GM19239 (cell line): ENCODE measurements at regions not wholly inside any gene's neighbourhood (a gene's known extent, or its start where the extent isn't known, plus 50 kb on each side); places are given as distances from the start of the nearest gene placed in this dataset.

Source experiments
- DNase-seq: peaks from one replicate; pipeline ENCODE4 v3.0.0; 2011; ENCODE audit warnings: low spot score; ENCODE audit not compliant: insufficient read length
- FAIRE-seq: peaks from 2 replicates; lab custom pipeline; 2011; peaks lifted over from hg19 to GRCh38; lab: Jason Lieb, UNC

GRCh38 chr18:47604021-47604420 lies 326.4 kb downstream of the SMAD2 start:
- no peak for FAIRE-seq
- no peak for DNase-seq

DNA sequence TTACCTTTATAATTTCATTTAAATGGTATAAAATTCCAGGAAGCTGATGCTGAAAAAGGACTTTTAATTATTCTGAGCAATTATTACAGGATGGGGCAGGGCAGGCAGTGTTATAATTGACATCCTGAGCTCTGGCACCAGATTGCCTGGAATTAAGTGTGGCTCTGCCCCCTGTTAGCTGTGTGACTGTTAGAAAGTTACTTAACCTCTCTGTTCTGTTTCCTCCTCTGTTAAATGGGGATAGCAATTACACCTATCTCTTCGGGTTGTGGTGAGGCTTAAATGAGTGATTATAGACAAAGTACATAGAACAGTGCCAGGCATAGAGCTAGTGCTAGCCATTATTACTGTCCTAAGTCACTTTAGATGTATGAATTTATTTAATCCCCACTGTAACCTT lies 327.3 kb downstream of the SMAD2 start:
- DNase-seq: no peak
- no peak for FAIRE-seq

DNA sequence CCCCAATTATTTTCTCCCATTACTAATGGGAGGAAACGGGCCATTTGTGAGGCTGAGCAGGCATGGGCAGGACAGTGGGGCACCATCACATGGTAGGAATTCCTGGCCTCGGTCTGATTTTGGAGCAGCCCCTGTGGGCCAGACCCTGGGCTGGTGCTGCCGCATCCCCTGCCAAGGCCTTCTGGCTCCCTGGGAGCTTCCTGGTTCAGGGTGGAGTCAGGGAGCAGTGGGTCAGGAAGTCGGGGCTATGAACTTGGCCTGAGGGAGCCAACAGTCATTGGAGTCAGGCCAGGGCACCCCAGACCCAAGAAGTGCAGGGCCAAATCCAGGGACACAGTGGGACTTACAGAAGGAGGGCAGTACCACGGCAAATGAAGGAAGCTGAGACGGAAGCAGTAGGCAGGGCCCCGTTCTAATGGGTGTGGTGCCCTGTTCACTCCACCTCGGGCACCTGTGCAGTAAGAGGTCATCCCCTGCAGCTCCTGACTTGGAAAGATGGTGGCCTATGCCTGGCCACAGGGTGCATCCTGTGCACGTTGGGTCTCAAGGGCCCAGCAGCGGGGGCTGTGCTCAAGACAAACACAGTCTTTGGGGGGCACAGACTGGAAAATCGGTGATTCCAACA lies 328.1 kb downstream of the SMAD2 start:
- FAIRE-seq (no peak), DNase-seq (no peak)

DNA sequence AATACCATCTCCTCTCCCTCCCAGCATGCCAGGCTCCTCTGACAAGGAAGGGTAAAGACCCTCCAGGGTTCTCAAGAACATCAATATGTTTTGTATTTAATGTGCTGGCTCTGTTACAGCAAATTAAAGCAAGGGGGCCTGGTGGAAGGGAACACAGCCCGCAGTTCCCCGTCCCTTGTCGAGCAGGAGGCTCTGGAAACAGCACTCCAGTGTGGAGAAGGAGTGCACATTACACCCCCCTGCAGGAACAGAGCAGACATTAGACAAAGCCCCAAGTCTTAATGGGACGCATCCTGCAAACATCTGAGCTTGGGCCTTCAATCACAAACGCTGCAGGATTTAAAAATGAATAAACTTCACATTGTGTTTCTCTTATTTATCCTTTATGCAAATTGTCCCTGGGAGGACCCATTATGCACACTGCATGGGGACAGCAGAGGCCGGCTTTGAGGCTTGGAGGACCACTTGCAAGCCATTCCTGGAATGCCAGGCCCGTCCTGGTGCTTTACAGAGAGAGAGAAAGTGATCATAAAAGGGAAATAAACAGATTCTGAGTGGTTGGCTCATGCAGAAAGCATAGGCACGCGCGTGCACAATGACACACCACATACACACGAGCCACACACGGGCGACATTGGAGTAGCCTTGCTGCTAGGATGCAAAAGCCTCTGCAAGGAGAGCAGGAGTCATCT lies 328.7 kb downstream of the SMAD2 start:
- DNase-seq: no peak
- FAIRE-seq: no peak

- FAIRE-seq (no peak), DNase-seq (peak; percentile 19)
Measured at GRCh38 chr18:47595831-47596501, 334.5 kb downstream of the SMAD2 start.

GRCh38 chr18:47594621-47595086 lies 335.8 kb downstream of the SMAD2 start:
- DNase-seq (no peak), FAIRE-seq (no peak)

DNA sequence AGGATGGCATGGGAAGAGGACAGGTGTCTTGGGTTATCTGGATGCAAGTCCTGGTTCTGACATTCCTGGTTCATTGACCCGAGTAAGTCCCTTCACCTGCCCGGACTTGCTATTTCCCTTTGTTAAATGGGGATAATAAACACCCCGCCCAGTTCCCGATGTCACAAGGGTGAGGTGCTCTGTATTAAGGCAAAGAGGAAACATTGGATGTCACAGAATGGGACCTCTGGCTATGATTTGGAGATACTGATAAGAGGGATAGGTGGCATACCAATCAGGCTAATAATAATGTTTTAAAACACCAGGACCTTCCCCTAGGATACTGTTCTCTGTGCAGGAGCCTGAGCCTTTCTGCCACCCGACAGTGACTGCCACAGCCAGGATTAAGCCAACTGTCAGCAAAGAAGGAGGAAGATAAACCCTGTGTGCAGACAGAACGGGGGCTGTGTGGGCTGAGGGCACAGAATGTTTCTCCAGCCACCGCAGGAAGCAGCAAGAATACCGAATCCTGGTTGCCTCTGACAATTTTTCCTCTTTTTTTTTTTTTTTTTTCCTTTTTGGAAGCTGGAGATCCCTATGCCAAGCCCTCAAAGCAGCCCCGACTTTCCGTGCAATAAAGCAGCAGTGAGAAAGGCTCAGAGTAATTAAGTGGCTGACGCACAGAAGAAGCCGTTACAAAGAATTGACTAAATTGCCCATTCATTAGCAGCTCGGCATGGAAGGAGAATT lies 336.6 kb downstream of the SMAD2 start:
- DNase-seq (no peak), FAIRE-seq (no peak)

DNA sequence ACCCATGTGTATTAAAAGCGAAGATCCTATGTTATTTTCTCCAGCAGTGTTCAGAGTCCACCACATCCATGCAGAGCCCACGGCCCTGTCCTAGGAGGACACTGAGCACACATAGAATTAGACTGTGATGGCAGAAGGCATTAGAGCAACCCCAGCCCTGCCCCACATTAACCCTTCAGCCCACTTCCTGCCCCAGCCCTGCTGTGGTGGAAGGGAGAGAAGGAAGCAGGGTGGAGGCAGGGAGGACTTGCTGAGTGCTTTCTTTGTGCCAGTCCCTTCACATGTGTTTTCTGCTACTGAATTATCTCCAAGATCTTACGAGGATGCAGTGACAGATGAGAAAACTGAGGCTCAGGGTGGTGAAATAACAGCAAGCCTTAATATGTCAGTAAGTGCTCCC lies 339.0 kb downstream of the SMAD2 start:
- FAIRE-seq: no peak
- no peak for DNase-seq

GRCh38 chr18:47587587-47587986 lies 336.1 kb upstream of the SKOR2 start:
- DNase-seq (no peak), FAIRE-seq (no peak)

GRCh38 chr18:47586418-47587070 lies 335.1 kb upstream of the SKOR2 start:
- no peak for FAIRE-seq

GRCh38 chr18:47585914-47586313 lies 334.5 kb upstream of the SKOR2 start:
- FAIRE-seq: no peak
- DNase-seq: no peak

More at GRCh38 chr18:47586418-47587070, 335.1 kb upstream of the SKOR2 start:
- no peak for DNase-seq

DNA sequence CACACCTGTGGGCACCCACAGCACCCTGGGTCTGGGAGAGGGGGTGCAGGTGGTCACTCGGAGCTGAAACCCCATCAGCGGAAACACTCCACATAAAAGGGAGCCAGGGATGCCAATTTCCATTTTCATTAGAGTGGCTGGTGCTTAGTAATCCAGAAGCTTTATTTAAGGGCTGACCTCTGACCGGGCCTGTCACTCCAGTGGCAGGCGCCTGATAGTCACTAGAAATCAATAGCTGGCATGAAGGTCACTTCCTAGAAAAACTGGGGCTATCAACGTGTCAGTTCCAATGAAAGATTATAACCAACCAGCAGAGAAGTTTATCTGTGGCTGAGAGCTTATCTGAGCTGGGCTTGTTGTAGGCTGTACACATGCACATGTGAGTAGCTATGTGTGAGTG lies 333.7 kb upstream of the SKOR2 start:
- FAIRE-seq (no peak), DNase-seq (no peak)

DNA sequence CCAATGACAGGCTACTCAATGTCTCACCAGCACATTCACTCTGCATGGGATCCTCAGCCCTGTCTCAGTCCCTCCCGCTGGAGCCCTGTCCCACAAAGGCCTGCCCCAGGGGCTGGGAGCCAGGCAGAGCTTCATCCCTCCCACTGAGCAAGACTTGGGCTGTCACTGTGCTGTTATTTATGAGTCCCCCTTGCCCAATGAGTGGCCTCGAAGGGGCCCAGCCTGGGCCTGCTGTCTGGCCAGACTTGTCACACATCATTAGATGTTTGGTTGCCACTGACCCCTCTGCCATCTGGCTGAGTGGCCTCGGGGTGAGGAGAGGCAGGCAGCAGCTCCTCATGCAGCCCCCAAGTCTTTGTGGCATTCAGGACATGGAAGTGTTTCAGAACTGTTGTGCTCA lies 330.6 kb upstream of the SKOR2 start:
- FAIRE-seq (no peak), DNase-seq (no peak)

GRCh38 chr18:47577520-47577919 lies 326.1 kb upstream of the SKOR2 start:
- FAIRE-seq (no peak), DNase-seq (no peak)

GRCh38 chr18:47574966-47575365 lies 323.5 kb upstream of the SKOR2 start:
- DNase-seq: no peak
- no peak for FAIRE-seq

DNA sequence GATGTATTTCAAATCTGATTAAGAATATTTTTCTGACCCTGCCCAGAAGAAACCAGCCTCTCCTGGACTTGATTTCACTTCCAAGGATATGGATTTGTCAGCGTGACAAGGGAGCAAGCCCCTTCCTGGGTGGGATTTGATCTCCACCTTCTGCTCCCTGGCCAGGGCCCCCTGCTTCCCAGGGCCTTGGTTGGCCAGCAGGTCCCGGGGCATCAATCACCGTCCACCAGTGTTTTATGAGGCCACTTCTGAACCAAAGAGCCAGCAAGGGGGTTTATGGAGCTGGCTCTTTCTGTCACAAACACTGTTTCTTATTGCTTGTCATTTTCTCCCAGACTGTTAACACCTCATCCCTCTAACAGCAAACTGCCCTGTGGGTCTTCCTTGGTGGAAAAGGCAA lies 320.5 kb upstream of the SKOR2 start:
- DNase-seq: no peak
- no peak for FAIRE-seq

GRCh38 chr18:47566809-47567208 lies 315.3 kb upstream of the SKOR2 start:
- no peak for FAIRE-seq
- DNase-seq: no peak

DNA sequence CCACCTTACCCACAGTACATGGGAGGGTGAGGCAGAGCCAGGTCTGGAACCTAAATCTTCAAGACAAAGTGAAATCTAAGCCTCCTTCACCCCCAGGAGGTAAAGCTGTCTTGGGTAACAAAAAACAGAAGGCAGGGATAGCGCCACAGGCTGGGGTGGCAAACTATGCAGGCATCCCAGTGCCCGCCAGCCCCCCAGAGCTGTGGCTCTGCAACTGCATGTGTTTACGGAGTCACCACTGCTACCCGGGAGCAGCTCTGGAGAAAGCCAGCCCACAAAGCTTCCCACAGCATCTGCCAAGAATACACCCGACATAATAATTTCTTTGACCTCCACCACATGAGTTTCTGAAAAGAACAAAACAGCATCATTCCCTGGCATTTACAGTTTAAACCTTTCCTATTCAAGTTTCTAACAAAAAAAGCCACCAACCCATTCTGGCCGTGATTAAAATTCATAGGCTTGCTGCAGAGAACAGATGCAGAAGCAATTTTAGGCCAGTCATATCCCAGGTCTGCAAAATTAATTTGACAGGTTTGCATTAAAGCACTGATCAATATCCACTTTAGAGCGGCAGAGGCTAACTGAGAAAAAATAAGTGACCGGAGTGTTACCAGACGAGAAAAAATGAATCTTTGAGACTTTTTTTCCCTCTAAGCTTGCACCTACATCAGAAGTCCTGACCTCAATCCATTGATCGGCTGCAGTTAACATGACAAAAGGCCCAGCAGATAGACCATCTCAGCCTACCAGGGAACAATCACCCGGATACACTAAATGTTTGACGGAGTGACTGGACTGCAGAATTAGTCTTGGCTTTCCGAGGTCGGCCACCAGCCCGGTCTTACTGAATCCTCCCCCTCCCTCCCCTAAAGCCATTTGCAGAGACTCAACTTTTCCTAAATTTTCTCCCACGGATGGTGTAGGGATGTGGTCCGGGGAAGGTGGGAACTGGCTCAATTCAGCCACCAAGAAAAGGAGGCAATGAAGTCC lies 309.6 kb upstream of the SKOR2 start:
- no peak for FAIRE-seq

DNA sequence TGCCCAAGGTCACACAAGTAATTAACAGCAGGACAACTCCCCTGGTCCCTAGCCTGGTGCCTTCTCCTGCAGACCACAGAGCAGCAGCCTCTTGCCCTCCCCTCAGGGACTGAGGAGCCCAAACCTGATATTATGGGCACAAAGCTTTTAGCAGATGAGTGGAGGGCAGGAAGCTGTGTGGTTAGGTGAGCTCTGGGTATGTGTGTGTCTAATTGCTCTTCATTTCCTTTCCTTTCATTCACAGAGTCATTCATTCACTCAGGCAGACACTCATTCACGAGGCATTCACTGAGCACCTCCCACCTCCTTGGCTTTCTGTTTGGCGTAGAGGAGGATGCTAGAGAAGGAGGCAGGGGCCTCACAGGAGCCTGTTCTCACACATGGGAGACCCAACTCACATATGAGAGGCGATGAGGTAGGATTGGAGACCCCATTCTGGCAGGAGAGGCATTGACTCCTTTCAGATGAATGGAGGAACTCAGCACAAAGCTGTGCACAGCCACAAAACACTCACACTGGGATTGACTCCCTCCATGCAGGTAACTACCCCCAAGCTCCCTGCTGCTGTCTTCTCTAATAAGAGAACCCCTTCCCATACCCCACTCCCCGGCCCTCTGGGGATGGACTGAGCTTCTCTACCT lies 306.8 kb upstream of the SKOR2 start:
- DNase-seq (peak; percentile 23), FAIRE-seq (no peak)

More for the DNA sequence above, 309.6 kb upstream of the SKOR2 start:
- no peak for DNase-seq
